Keratinocyte (primary cell): ENCODE measurements at regions not wholly inside any gene's neighbourhood (a gene's known extent, or its start where the extent isn't known, plus 50 kb on each side); places are given as distances from the start of the nearest gene placed in this dataset.
"Not testable (repeated sequence)": the region's sequence is repeated elsewhere in the genome, so short reads cannot be mapped to it uniquely, and the experiment has no call there.

Source experiments
- DNase-seq: peaks from one replicate; pipeline ENCODE4 v3.0.0-alpha.2; 2011; ENCODE audit warnings: low read depth, missing footprints, low spot score
- FAIRE-seq: peaks from 2 replicates; lab custom pipeline; 2011; peaks lifted over from hg19 to GRCh38; lab: Jason Lieb, UNC
- H2AFZ ChIP-seq: 2 replicates; pipeline ENCODE4 v1.6.0; 2012; ENCODE audit warnings: low read length, control low read depth, inconsistent platforms; ENCODE audit not compliant: control insufficient read depth
- H3K27ac ChIP-seq: 2 replicates; pipeline ENCODE4 v1.5.1; 2011; ENCODE audit warnings: low read length; ENCODE audit not compliant: control insufficient read depth, insufficient read depth
- H3K27me3 ChIP-seq: 3 replicates; pipeline ENCODE4 v1.6.0; 2011; ENCODE audit warnings: low read length; ENCODE audit not compliant: control insufficient read depth, insufficient read depth; ENCODE audit errors: extremely low read depth
- H3K36me3 ChIP-seq, 2 experiments: 2 replicates in 1 of 2; 3 replicates in 1 of 2; pipeline ENCODE4 v1.5.1; 2011; ENCODE audit warnings: low read length in 2 of 2, mild to moderate bottlenecking in 1 of 2; ENCODE audit not compliant: control insufficient read depth in 2 of 2, insufficient read depth in 2 of 2; ENCODE audit errors: extremely low read depth in 1 of 2
- H3K4me1 ChIP-seq: 3 replicates; pipeline ENCODE4 v1.5.1; 2011; ENCODE audit warnings: low read length; ENCODE audit not compliant: control insufficient read depth, insufficient read depth; ENCODE audit errors: extremely low read depth
- H3K4me2 ChIP-seq: 3 replicates; pipeline ENCODE4 v1.6.0; 2011; ENCODE audit warnings: low read depth, low read length; ENCODE audit not compliant: control insufficient read depth, insufficient read depth; ENCODE audit errors: extremely low read depth
- H3K4me3 ChIP-seq, 3 experiments: fragments of 200-600 bp in 1 of 3; sonication (generic) in 1 of 3; 2 replicates in 2 of 3; 3 replicates in 1 of 3; pipeline ENCODE4 v1.5.1; 2011 to 2016; ENCODE audit warnings: low read length in 3 of 3, mild to moderate bottlenecking in 3 of 3, control low read depth in 2 of 3, inconsistent platforms in 1 of 3, low read depth in 1 of 3, mixed read lengths in 1 of 3, mixed run types in 1 of 3, moderate library complexity in 1 of 3; ENCODE audit not compliant: control insufficient read depth in 2 of 3, insufficient read depth in 2 of 3; ENCODE audit errors: extremely low read depth in 1 of 3
- H3K79me2 ChIP-seq: 2 replicates; pipeline ENCODE4 v1.6.0; 2012; ENCODE audit warnings: low read length; ENCODE audit not compliant: control insufficient read depth, insufficient read depth
- H3K9ac ChIP-seq: 3 replicates; pipeline ENCODE4 v1.6.0; 2011; ENCODE audit warnings: low read length; ENCODE audit not compliant: control insufficient read depth, insufficient read depth; ENCODE audit errors: extremely low read depth
- H3K9me1 ChIP-seq: 3 replicates; pipeline ENCODE4 v1.6.0; 2011; ENCODE audit warnings: low read length; ENCODE audit not compliant: control insufficient read depth, insufficient read depth; ENCODE audit errors: extremely low read depth
- H3K9me3 ChIP-seq: 2 replicates; pipeline ENCODE4 v1.5.1; 2012; ENCODE audit warnings: low read depth, low read length; ENCODE audit not compliant: control insufficient read depth
- H4K20me1 ChIP-seq: 3 replicates; pipeline ENCODE4 v1.6.0; 2011; ENCODE audit warnings: low read length; ENCODE audit not compliant: control insufficient read depth, insufficient read depth; ENCODE audit errors: extremely low read depth
- CTCF ChIP-seq, 3 experiments: IDR thresholded peaks in 1 of 3; conservative IDR thresholded peaks in 1 of 3; optimal IDR thresholded peaks in 1 of 3; 2 replicates in 2 of 3; 3 replicates in 1 of 3; pipeline versions ENCODE3 to v1.5.1; 2011; ENCODE audit warnings: low read length in 3 of 3, mild to moderate bottlenecking in 3 of 3, moderate library complexity in 2 of 3, control low read depth in 1 of 3, inconsistent platforms in 1 of 3; ENCODE audit not compliant: insufficient read depth in 2 of 3; ENCODE audit errors: extremely low read depth in 1 of 3
- EZH2 ChIP-seq: IDR thresholded peaks from one replicate; pipeline ENCODE4 v1.6.1; 2012; ENCODE audit warnings: inconsistent platforms, mild to moderate bottlenecking, low read length, moderate library complexity
- dilution Hi-C: fragments of 300-500 bp; cut with MboI; formaldehyde crosslinking; loops from one replicate; pipeline ENCODE4 v1.7.0; 2020; ENCODE audit warnings: low sequenced_read_pairs; ENCODE audit not compliant: extremely low pct_ligation_motif_present

- no peak overlapping the region for H3K27ac ChIP-seq
- H2AFZ ChIP-seq = no peak overlapping the region
- no peaks in the 10 kb centered on the region for H3K4me1 ChIP-seq
- H3K4me3 ChIP-seq = no peak overlapping the region
- FAIRE-seq = no peak
- H3K9me1 ChIP-seq = no peaks in the 10 kb centered on the region
- H3K9ac ChIP-seq = no peak overlapping the region
- dilution Hi-C loops = no loop called here
- H3K4me2 ChIP-seq = no peak overlapping the region
- no peaks in the 10 kb centered on the region for H3K79me2 ChIP-seq
- DNase-seq = no peak
- no peaks in the 10 kb centered on the region for H3K36me3 ChIP-seq
- H4K20me1 ChIP-seq = no peaks in the 10 kb centered on the region
- no peaks in the 10 kb centered on the region for H3K9me3 ChIP-seq
- TF ChIP-seq CTCF (optimal IDR thresholded peaks at IDR 0.05 in 1 of 3, IDR thresholded peaks at IDR 0.05 in 1 of 3, conservative IDR thresholded peaks at IDR 0.05 in 1 of 3; ENCODE audit: extremely low read depth in 1 of 3, insufficient read depth in 2 of 3, low read length in 3 of 3) = no peak
- no peak for TF ChIP-seq EZH2
- H3K27me3 ChIP-seq = no peaks in the 10 kb centered on the region
Observed at GRCh38 chr6:126891158-126891557, 227.3 kb upstream of the RSPO3 start.

- H3K79me2 ChIP-seq, FAIRE-seq, H2AFZ ChIP-seq, H3K9ac ChIP-seq, H3K27ac ChIP-seq, H3K36me3 ChIP-seq, DNase-seq, dilution Hi-C loops, H3K4me2 ChIP-seq, H3K4me1 ChIP-seq, H3K9me3 ChIP-seq, H4K20me1 ChIP-seq, H3K4me3 ChIP-seq, H3K27me3 ChIP-seq, H3K9me1 ChIP-seq: not testable (repeated sequence)
Observed at GRCh38 chr6:126892869-126893268, 225.6 kb upstream of the RSPO3 start.

- TF ChIP-seq CTCF (optimal IDR thresholded peaks at IDR 0.05 in 1 of 3, IDR thresholded peaks at IDR 0.05 in 1 of 3, conservative IDR thresholded peaks at IDR 0.05 in 1 of 3; ENCODE audit: extremely low read depth in 1 of 3, insufficient read depth in 2 of 3, low read length in 3 of 3) (no peak), EZH2 (no peak)
- H3K27me3 ChIP-seq = peaks cover 4% of the 10 kb centered on the region
- H3K9me1 ChIP-seq = no peaks in the 10 kb centered on the region
- no peaks in the 10 kb centered on the region for H3K79me2 ChIP-seq
- H3K9ac ChIP-seq = no peak overlapping the region
- DNase-seq = no peak
- no peaks in the 10 kb centered on the region for H3K36me3 ChIP-seq
- no peak overlapping the region for H3K27ac ChIP-seq
- no peaks in the 10 kb centered on the region for H4K20me1 ChIP-seq
- dilution Hi-C loops = no loop called here
- H3K9me3 ChIP-seq = no peaks in the 10 kb centered on the region
- FAIRE-seq = no peak
- no peak overlapping the region for H3K4me2 ChIP-seq
- H3K4me3 ChIP-seq = no peak overlapping the region
- H2AFZ ChIP-seq = no peak overlapping the region
- no peaks in the 10 kb centered on the region for H3K4me1 ChIP-seq
Observed at GRCh38 chr6:126897758-126898157, 220.7 kb upstream of the RSPO3 start.
